IMR-90 (cell line): ENCODE measurements at regions not wholly inside any gene's neighbourhood (a gene's known extent, or its start where the extent isn't known, plus 50 kb on each side); places are given as distances from the start of the nearest gene placed in this dataset.

Source experiments
- ATAC-seq: fragments of 200-7000 bp; cut with Tn5 transposase; 2 replicates; pipeline ENCODE4 v1.9.1; 2020; ENCODE audit warnings: low read depth, mild to moderate bottlenecking, moderate library complexity
- BruUV-seq: library from RNA; stranded (reverse); fragments of 400-500 nt; replicated peaks from 2 replicates; lab custom pipeline; 2021; lab: Mats Ljungman, UMichigan
- CTCF ChIA-PET: fragments of 300-600 bp; formaldehyde crosslinking; extraction: SDS; loops from one replicate; lab custom pipeline; 2021; ENCODE audit warnings: antibody characterized with exemption; lab: Yijun Ruan, JAX
- POLR2A ChIA-PET: fragments of 300-600 bp; sonication (Branson Sonifier 250); formaldehyde crosslinking; loops from one replicate; lab custom pipeline; 2022; ENCODE audit warnings: antibody characterized with exemption; ENCODE audit not compliant: unreplicated experiment; lab: Charles Lee
- DNase-seq: peaks from one replicate; pipeline ENCODE4 v3.0.0; 2013
- H2AFZ ChIP-seq: replicated peaks from 2 replicates; pipeline ENCODE3; 2013; ENCODE audit warnings: low read length, mild to moderate bottlenecking; ENCODE audit not compliant: poor library complexity
- H2AK5ac ChIP-seq: 2 replicates; pipeline ENCODE4 v1.6.1; 2013; ENCODE audit warnings: low read depth, low read length, inconsistent platforms
- H2AK9ac ChIP-seq: replicated peaks from 2 replicates; pipeline ENCODE3; 2013; ENCODE audit warnings: mild to moderate bottlenecking, low read depth, low read length, moderate library complexity; ENCODE audit not compliant: poor library complexity
- H2BK120ac ChIP-seq: 2 replicates; pipeline ENCODE4 v1.6.1; 2013; ENCODE audit warnings: low read depth, low read length, inconsistent platforms
- H2BK15ac ChIP-seq: 3 replicates; pipeline ENCODE4 v1.6.1; 2013; ENCODE audit warnings: low read depth, low read length, inconsistent platforms
- H2BK20ac ChIP-seq: 2 replicates; pipeline ENCODE4 v1.6.1; 2013; ENCODE audit warnings: low read depth, mild to moderate bottlenecking, inconsistent platforms, low read length, moderate library complexity
- H2BK5ac ChIP-seq: 2 replicates; pipeline ENCODE4 v1.6.1; 2013; ENCODE audit warnings: mild to moderate bottlenecking, low read depth, low read length, inconsistent platforms; ENCODE audit not compliant: poor library complexity, severe bottlenecking
- H3K14ac ChIP-seq: replicated peaks from 2 replicates; pipeline ENCODE4 v1.6.1; 2013; ENCODE audit warnings: low read depth, low read length, inconsistent platforms
- H3K18ac ChIP-seq: 2 replicates; pipeline ENCODE4 v1.6.1; 2013; ENCODE audit warnings: low read depth, low read length, control low read depth
- H3K23ac ChIP-seq: 2 replicates; pipeline ENCODE4 v1.6.1; 2013; ENCODE audit warnings: low read depth, low read length, inconsistent platforms
- H3K27ac ChIP-seq: 2 replicates; pipeline ENCODE4 v1.5.1; 2013; ENCODE audit warnings: mild to moderate bottlenecking, control low read depth, low read length; ENCODE audit not compliant: insufficient read depth
- H3K27me3 ChIP-seq: 2 replicates; pipeline ENCODE4 v1.6.1; 2013; ENCODE audit warnings: low read length; ENCODE audit not compliant: control insufficient read depth, insufficient read depth
- H3K36me3 ChIP-seq: 2 replicates; pipeline ENCODE4 v1.6.1; 2013; ENCODE audit warnings: low read length, mixed read lengths; ENCODE audit not compliant: control insufficient read depth, insufficient read depth
- H3K4ac ChIP-seq: 2 replicates; pipeline ENCODE4 v1.6.1; 2013; ENCODE audit warnings: low read depth, low read length, inconsistent platforms
- H3K4me1 ChIP-seq: 2 replicates; pipeline ENCODE4 v1.6.1; 2013; ENCODE audit warnings: low read length, mixed read lengths; ENCODE audit not compliant: control insufficient read depth, insufficient read depth
- H3K4me2 ChIP-seq: 2 replicates; pipeline ENCODE4 v1.6.1; 2013; ENCODE audit warnings: low read depth, mild to moderate bottlenecking, control low read depth, low read length, moderate library complexity
- H3K4me3 ChIP-seq: 2 replicates; pipeline ENCODE4 v1.5.1; 2013; ENCODE audit warnings: low read depth, mild to moderate bottlenecking, control low read depth, low read length, moderate library complexity; ENCODE audit not compliant: insufficient read depth
- H3K56ac ChIP-seq: 2 replicates; pipeline ENCODE4 v1.6.1; 2013; ENCODE audit warnings: low read length, inconsistent platforms; ENCODE audit not compliant: insufficient read depth; ENCODE audit errors: extremely low read depth
- H3K79me1 ChIP-seq, 2 experiments: 2 replicates each; pipeline ENCODE4 v1.6.1; 2013; ENCODE audit warnings: low read length in 2 of 2, inconsistent platforms in 1 of 2, low read depth in 1 of 2
- H3K9ac ChIP-seq: 2 replicates; pipeline ENCODE4 v1.6.1; 2013; ENCODE audit warnings: low read depth, low read length, control low read depth
- H3K9me1 ChIP-seq: 2 replicates; pipeline ENCODE4 v1.6.1; 2013; ENCODE audit warnings: low read length, inconsistent platforms; ENCODE audit not compliant: insufficient read depth
- H3K9me3 ChIP-seq: 2 replicates; pipeline ENCODE4 v1.6.1; 2013; ENCODE audit warnings: low read length; ENCODE audit not compliant: control insufficient read depth, insufficient read depth
- H4K20me1 ChIP-seq: 2 replicates; pipeline ENCODE4 v1.6.1; 2013; ENCODE audit warnings: low read length, inconsistent platforms; ENCODE audit not compliant: insufficient read depth
- H4K5ac ChIP-seq: 2 replicates; pipeline ENCODE4 v1.6.1; 2013; ENCODE audit warnings: mild to moderate bottlenecking, low read depth, low read length, control low read depth
- H4K8ac ChIP-seq, 2 experiments: 2 replicates each; pipeline ENCODE4 v1.6.1; 2013; ENCODE audit warnings: low read depth in 2 of 2, low read length in 2 of 2, control low read depth in 1 of 2, inconsistent platforms in 1 of 2
- H4K91ac ChIP-seq: 2 replicates; pipeline ENCODE4 v1.6.1; 2013; ENCODE audit warnings: low read depth, low read length, inconsistent platforms; ENCODE audit not compliant: insufficient read depth
- CTCF ChIP-seq: conservative IDR thresholded peaks from 2 replicates; pipeline ENCODE4 v1.5.1; 2012; ENCODE audit warnings: mild to moderate bottlenecking, low read depth, low read length, improper control_type of control experiment
- NFE2L2 ChIP-seq: fragments of 150-350 bp; IDR thresholded peaks from 2 replicates; pipeline ENCODE4 v1.6.1; 2016; ENCODE audit warnings: low read depth, mild to moderate bottlenecking, low read length
- POLR2A ChIP-seq: IDR thresholded peaks from 2 replicates; pipeline ENCODE4 v1.6.1; 2012; ENCODE audit warnings: mild to moderate bottlenecking, low read depth, low read length
- RCOR1 ChIP-seq: IDR thresholded peaks from 2 replicates; pipeline ENCODE4 v1.6.1; 2012; ENCODE audit warnings: mild to moderate bottlenecking, low read length, improper control_type of control experiment; ENCODE audit not compliant: insufficient replicate concordance
- SMC3 ChIP-seq: fragments of 150-350 bp; IDR thresholded peaks from 2 replicates; pipeline ENCODE4 v1.6.1; 2016; ENCODE audit warnings: low read depth, mild to moderate bottlenecking, antibody characterized with exemption, low read length, moderate library complexity
- WGBS, 2 experiments: methylation state at CpG; one replicate each; pipeline versions ENCODE4 v1.1.5 to v1.1.7; 2013; ENCODE audit warnings: missing lambda C conversion rate in 2 of 2; ENCODE audit not compliant: insufficient read length in 1 of 2; ENCODE audit errors: extremely low coverage in 2 of 2; 5-methylcytosine and 5-hydroxymethylcytosine counted together
- dilution Hi-C: fragments of 300-500 bp; cut with HindIII; formaldehyde crosslinking; loops from one replicate; pipeline ENCODE4 v1.14.3; 2018; ENCODE audit warnings: low sequenced_read_pairs; ENCODE audit not compliant: unreplicated experiment
- in situ Hi-C: fragments of 300-500 bp; cut with MboI; formaldehyde crosslinking; loops from 3 replicates; pipeline ENCODE4 v1.14.3; 2019; ENCODE audit warnings: low sequenced_read_pairs, inconsistent platforms, mixed read lengths
- intact Hi-C: fragments of 100-400 bp; cut with micrococcal nuclease; formaldehyde crosslinking; loops from 2 replicates; pipeline ENCODE4 v1.10.0; 2022

GRCh38 chr5:68776381-68776780 lies 317.4 kb upstream of the SLC30A5 start:
- no peak overlapping the region for H2BK5ac ChIP-seq
- H3K27ac ChIP-seq, result no peak overlapping the region
- WGBS, 2 experiments, result no CpG with 5 or more reads among the region's 3 CpGs
- H2AK5ac ChIP-seq, result no peak overlapping the region
- ChIA-PET POLR2A (no interaction called here), CTCF (no interaction called here)
- no peak overlapping the region for H2BK120ac ChIP-seq
- DNase-seq, result no peak
- H4K91ac ChIP-seq, result no peak overlapping the region
- no peak overlapping the region for H2BK15ac ChIP-seq
- H3K18ac ChIP-seq, result no peak overlapping the region
- no peak overlapping the region for H3K4me3 ChIP-seq
- no peaks in the 10 kb centered on the region for H4K20me1 ChIP-seq
- in situ Hi-C loops (no loop called here), dilution Hi-C loops (no loop called here), intact Hi-C loops (no loop called here)
- H3K56ac ChIP-seq, result no peak overlapping the region
- no peak overlapping the region for H2BK20ac ChIP-seq
- H3K36me3 ChIP-seq, result no peaks in the 10 kb centered on the region
- H3K9ac ChIP-seq, result no peak overlapping the region
- H3K9me1 ChIP-seq, result no peaks in the 10 kb centered on the region
- no peak overlapping the region for H3K4me2 ChIP-seq
- H3K27me3 ChIP-seq, result no peaks in the 10 kb centered on the region
- no peak for ATAC-seq
- no peaks in the 10 kb centered on the region for H3K79me1 ChIP-seq
- no TSS peak for BruUV-seq
- no peak overlapping the region for H3K23ac ChIP-seq
- H3K9me3 ChIP-seq, result no peaks in the 10 kb centered on the region
- no peak overlapping the region for H3K4ac ChIP-seq
- no peak overlapping the region for H2AK9ac ChIP-seq
- H2AFZ ChIP-seq, result no peak overlapping the region
- H3K14ac ChIP-seq, result no peak overlapping the region
- H3K4me1 ChIP-seq, result no peaks in the 10 kb centered on the region
- no peak overlapping the region for H4K5ac ChIP-seq
- TF ChIP-seq POLR2A (no peak), NFE2L2 (no peak), SMC3 (no peak), CTCF (no peak), RCOR1 (no peak)
- no peak overlapping the region for H4K8ac ChIP-seq
